Activated T-cell treated with anti-CD3 and anti-CD28 coated beads, Interleukin-2, amount 50 U/mL, for 48 hours (primary cell): ENCODE measurements at regions not wholly inside any gene's neighbourhood (a gene's known extent, or its start where the extent isn't known, plus 50 kb on each side); places are given as distances from the start of the nearest gene placed in this dataset.

Experiments used
- DNase-seq, 2 experiments: peaks; one replicate each; pipeline ENCODE4 v3.0.0-alpha.2; 2020

- no peak for DNase-seq
Observed at GRCh38 chr12:94071258-94071657, 77.1 kb upstream of the PLXNC1 start.

DNA sequence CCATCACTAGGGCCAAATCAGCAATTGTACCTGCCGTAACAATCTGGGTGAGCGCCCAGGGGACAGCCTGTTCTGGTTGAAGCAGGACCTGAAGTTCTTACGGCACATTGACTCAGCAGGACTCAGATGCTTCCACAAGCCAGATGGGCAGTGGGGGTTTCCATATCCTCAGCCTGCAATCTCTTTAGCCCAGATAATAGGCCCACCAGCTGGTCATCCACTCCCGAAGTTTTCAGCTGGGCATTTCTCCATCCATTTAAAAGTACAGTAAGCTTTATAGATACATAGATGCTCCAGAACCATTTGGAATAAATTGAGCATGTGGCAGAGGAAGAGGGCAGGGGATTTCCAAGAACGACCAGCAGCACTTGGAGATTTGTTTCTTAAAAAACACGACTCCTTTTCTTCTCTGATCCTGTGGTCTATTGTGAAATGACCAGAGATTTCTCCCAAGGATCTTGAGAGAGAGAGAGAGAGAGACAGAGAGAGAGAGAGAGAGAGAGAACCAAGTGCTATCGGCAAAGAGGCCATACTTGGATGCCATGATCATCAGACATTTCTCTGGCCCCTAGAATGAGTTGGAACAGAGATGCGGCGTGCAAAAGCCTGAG is 74.8 kb upstream of the PLXNC1 start:
- no peak for DNase-seq

GRCh38 chr12:94074216-94074979 is 74.0 kb upstream of the PLXNC1 start:
- DNase-seq, result no peak

DNA sequence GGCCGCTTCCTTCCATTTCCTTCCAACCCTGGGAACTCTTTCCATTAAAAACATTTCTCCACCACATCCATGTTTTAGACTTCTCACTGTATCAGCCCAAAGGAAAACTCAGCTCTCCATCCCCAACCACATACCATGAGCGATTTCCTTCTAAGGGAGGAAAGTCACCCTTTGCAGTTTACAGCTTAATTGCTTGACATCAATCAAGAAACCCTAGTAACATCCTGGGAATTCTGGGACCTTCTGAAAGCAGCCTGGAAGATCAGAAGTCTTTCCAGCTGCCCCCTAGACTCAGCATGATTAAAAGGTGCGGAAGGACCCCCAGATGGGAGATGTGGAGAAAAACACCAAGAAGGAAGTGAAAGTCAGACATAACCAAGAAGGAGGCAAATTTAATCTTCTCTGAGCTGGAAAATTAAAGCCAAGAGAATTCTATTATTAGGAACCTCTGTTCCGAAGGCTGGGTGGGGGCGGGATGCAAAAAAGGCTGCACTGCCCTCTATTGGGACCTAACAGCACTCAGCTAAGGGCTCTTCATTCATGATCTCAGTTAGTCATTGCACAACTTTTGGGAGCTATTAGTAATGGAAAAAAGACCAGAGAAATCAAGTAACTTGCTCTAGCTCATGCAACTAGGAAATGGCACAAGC is 73.3 kb upstream of the PLXNC1 start:
- DNase-seq, result no peak

DNA sequence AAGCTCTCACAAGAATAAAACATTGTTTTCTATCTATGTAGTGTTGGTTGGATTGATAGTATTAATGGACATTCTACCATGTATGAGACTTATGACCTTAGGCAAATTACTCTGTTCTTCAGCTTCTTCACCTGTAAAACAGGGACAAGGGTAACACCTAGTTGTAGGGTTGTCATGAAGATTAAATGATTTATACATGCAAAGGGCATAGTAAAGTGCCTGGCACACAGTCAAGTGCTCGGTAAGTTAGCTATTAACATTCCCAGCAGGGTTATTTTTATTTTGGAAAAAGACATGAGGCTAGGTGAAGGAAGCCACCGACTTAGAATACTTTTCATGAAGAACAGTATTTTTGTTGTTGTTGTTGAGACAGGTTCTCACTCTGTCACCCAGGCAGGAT is 71.2 kb upstream of the PLXNC1 start:
- no peak for DNase-seq

- DNase-seq, result no peak
Observed at GRCh38 chr12:94078138-94078723, 70.1 kb upstream of the PLXNC1 start.

GRCh38 chr12:94078736-94079509 is 69.5 kb upstream of the PLXNC1 start:
- DNase-seq, result no peak

DNA sequence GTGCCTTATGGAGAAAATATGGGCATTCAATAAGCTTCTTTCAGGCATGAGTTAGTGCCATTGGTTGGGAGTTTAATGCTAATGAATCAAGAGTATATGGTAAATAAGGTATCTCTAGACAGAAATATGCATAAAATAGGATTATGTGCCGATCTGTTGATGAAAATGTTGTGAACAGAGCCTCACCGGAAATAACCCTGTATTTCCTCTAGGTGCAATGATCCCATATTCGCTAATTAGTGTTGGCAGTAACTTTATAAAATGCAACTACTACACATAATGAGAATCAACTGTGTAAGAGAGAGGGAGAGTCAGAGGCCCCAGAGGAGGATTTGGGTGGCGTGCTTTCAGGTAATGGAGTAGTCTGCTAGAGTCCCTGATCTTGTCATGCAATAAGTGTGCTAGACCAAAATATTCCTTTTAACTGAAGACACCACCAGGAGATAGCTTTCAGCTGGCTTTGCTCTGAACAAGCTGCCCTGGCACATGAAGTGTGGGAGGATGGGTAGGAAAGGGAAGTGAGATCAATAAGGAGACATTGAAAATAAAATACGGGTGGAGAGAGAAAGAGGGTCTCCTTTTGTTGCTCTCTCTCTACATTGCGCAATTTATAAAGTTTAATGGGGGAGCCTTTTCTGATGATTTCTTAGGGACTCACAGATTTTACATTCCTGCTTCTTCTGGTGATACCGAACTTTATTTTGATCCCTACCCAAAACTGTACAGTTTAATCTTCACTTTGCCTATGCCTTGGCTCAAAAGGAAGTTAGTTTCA is 68.6 kb upstream of the PLXNC1 start:
- no peak for DNase-seq

- DNase-seq, result no peak
Observed at GRCh38 chr12:94080341-94081009, 67.9 kb upstream of the PLXNC1 start.

- no peak for DNase-seq
Observed at GRCh38 chr12:94082690-94083089, 65.7 kb upstream of the PLXNC1 start.

- DNase-seq, result no peak
Observed at GRCh38 chr12:94089891-94090290, 58.5 kb upstream of the PLXNC1 start.

GRCh38 chr12:94091624-94092023 is 56.8 kb upstream of the PLXNC1 start:
- no peak for DNase-seq

- no peak for DNase-seq
Observed at GRCh38 chr12:94092516-94093241, 55.7 kb upstream of the PLXNC1 start.

- DNase-seq, result no peak
Observed at GRCh38 chr12:94094700-94095099, 53.7 kb upstream of the PLXNC1 start.

DNA sequence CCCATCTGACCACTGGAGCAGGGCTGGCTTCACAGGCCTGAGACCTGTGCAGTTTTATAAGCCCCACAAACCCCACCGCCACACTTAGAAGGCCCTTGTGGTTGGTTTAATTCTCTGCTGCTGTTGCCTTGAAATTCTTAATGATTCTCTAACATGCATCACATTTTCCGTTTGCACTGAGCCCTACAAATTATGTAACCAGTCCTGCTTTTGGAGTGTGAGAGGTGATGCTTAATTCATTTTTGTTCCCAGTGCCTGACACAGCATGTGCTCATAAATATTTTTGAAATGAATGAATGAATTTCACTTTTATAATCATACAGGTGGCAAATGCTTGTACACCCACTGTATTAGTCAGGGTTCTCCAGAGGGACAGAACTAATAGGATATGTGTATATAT is 52.8 kb upstream of the PLXNC1 start:
- DNase-seq, result no peak

DNA sequence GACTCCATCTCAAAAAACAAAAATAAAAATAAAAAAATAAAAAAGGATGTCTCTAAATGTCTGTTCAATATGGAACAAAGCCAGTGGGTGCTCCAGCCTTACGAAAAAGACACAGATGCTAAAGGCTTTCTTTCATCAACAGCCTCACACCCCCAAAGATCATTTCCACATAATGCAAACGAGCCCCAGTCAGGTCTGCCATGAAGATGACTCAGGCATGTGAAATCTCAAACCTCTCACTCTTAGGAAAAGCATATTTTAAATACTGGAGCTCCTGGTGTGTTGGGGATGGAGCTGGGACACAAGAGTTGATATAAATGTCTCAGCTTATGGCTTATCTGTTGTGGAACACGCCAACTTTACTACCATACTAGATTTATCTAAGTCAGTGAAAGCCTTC is 49.9 kb upstream of the PLXNC1 start:
- no peak for DNase-seq
